Endothelial cell (in vitro differentiated cells): ENCODE measurements at regions not wholly inside any gene's neighbourhood (a gene's known extent, or its start where the extent isn't known, plus 50 kb on each side); places are given as distances from the start of the nearest gene placed in this dataset.

Experiments used
- DNase-seq: peaks from one replicate; pipeline ENCODE4 v3.0.0; 2021; ENCODE audit warnings: low spot score
- H3K27ac Mint-ChIP-seq: one replicate; pipeline ENCODE4 v1.8.0; 2021; ENCODE audit warnings: mixed read lengths, inconsistent platforms; ENCODE audit not compliant: unreplicated experiment
- H3K27me3 Mint-ChIP-seq: one replicate; pipeline ENCODE4 v1.8.0; 2021; ENCODE audit warnings: mild to moderate bottlenecking, moderate library complexity, mixed read lengths, inconsistent platforms; ENCODE audit not compliant: unreplicated experiment
- H3K36me3 Mint-ChIP-seq: one replicate; pipeline ENCODE4 v1.8.0; 2021; ENCODE audit warnings: mild to moderate bottlenecking, low read depth, mixed read lengths, inconsistent platforms; ENCODE audit not compliant: unreplicated experiment
- H3K4me1 Mint-ChIP-seq: one replicate; pipeline ENCODE4 v1.8.0; 2021; ENCODE audit warnings: mild to moderate bottlenecking, mixed read lengths, inconsistent platforms; ENCODE audit not compliant: unreplicated experiment
- H3K4me3 Mint-ChIP-seq: one replicate; pipeline ENCODE4 v1.8.0; 2021; ENCODE audit warnings: mild to moderate bottlenecking, mixed read lengths, inconsistent platforms; ENCODE audit not compliant: unreplicated experiment
- H3K9me3 Mint-ChIP-seq: one replicate; pipeline ENCODE4 v1.8.0; 2021; ENCODE audit warnings: mixed read lengths, inconsistent platforms; ENCODE audit not compliant: unreplicated experiment
- CTCF ChIP-seq: fragments of 200-600 bp; sonication (generic); IDR thresholded peaks from one replicate; pipeline ENCODE4 v1.5.0; 2021; ENCODE audit warnings: antibody characterized with exemption; ENCODE audit not compliant: unreplicated experiment

- Mint-ChIP-seq H3K27ac (no peak overlapping the region), H3K4me1 (no peaks in the 10 kb centered on the region), H3K36me3 (no peaks in the 10 kb centered on the region), H3K9me3 (peaks cover 5% of the 10 kb centered on the region), H3K27me3 (no peaks in the 10 kb centered on the region), H3K4me3 (no peak overlapping the region)
- DNase-seq = no peak
- TF ChIP-seq CTCF = no peak
Measured at GRCh38 chr3:4063916-4064574, 239.1 kb upstream of the SETMAR start.

GRCh38 chr3:4065085-4065484 lies 238.1 kb upstream of the SETMAR start:
- DNase-seq = no peak
- Mint-ChIP-seq H3K27me3 (no peaks in the 10 kb centered on the region), H3K9me3 (peaks cover 5% of the 10 kb centered on the region), H3K36me3 (no peaks in the 10 kb centered on the region), H3K4me1 (peaks cover 8% of the 10 kb centered on the region), H3K4me3 (no peak overlapping the region), H3K27ac (no peak overlapping the region)
- no peak for TF ChIP-seq CTCF

GRCh38 chr3:4065554-4065953 lies 237.6 kb upstream of the SETMAR start:
- no peak for TF ChIP-seq CTCF
- DNase-seq = no peak
- Mint-ChIP-seq H3K9me3 (peaks cover 5% of the 10 kb centered on the region), H3K4me3 (no peak overlapping the region), H3K27me3 (no peaks in the 10 kb centered on the region), H3K4me1 (peaks cover 8% of the 10 kb centered on the region), H3K27ac (no peak overlapping the region), H3K36me3 (no peaks in the 10 kb centered on the region)

GRCh38 chr3:4067893-4068292 lies 235.3 kb upstream of the SETMAR start:
- Mint-ChIP-seq H3K4me3 (no peak overlapping the region), H3K9me3 (peaks cover 4% of the 10 kb centered on the region), H3K27me3 (no peaks in the 10 kb centered on the region), H3K4me1 (peaks cover 8% of the 10 kb centered on the region), H3K36me3 (peaks cover 3% of the 10 kb centered on the region), H3K27ac (no peak overlapping the region)
- no peak for DNase-seq
- TF ChIP-seq CTCF = no peak

- Mint-ChIP-seq H3K27ac (no peak overlapping the region), H3K27me3 (no peaks in the 10 kb centered on the region), H3K9me3 (peaks cover 6% of the 10 kb centered on the region), H3K4me1 (peaks cover 8% of the 10 kb centered on the region), H3K4me3 (no peak overlapping the region), H3K36me3 (peaks cover 3% of the 10 kb centered on the region)
- TF ChIP-seq CTCF = no peak
- no peak for DNase-seq
Measured at GRCh38 chr3:4069796-4070195, 233.4 kb upstream of the SETMAR start.
